Cardiac fibroblast (primary cell): ENCODE measurements at regions not wholly inside any gene's neighbourhood (a gene's known extent, or its start where the extent isn't known, plus 50 kb on each side); places are given as distances from the start of the nearest gene placed in this dataset.

Source experiments
- DNase-seq, 2 donors: peaks; one replicate each; pipeline versions ENCODE4 v3.0.0 to v3.0.0-alpha.2; 2010; ENCODE audit warnings: low read depth in 2 of 2
- H3K4me3 ChIP-seq, 2 donors: replicated peaks in 1 of 2; 1 replicate in 1 of 2; 2 replicates in 1 of 2; pipeline ENCODE4 v1.5.1; 2011; ENCODE audit warnings: low read depth in 2 of 2, low read length in 2 of 2, mild to moderate bottlenecking in 2 of 2, moderate library complexity in 1 of 2
- CTCF ChIP-seq: IDR thresholded peaks from one replicate; pipeline ENCODE4 v1.5.1; 2011; ENCODE audit warnings: low read depth, mild to moderate bottlenecking, low read length, inconsistent platforms

- TF ChIP-seq CTCF, result no peak
- no peak for DNase-seq
- H3K4me3 ChIP-seq, result no peak overlapping the region
Measured at GRCh38 chr16:62105244-62105643, 69.0 kb upstream of the CDH8 start.

- no peak overlapping the region for H3K4me3 ChIP-seq
- no peak for DNase-seq
- TF ChIP-seq CTCF, result no peak
Measured at GRCh38 chr16:62102588-62102987, 66.3 kb upstream of the CDH8 start.

- DNase-seq, result no peak
- no peak for TF ChIP-seq CTCF
- H3K4me3 ChIP-seq, result no peak overlapping the region
Measured at GRCh38 chr16:62100651-62101050, 64.4 kb upstream of the CDH8 start.

- TF ChIP-seq CTCF, result no peak
- no peak for DNase-seq
- H3K4me3 ChIP-seq, result no peak overlapping the region
Measured at GRCh38 chr16:62089715-62090114, 53.5 kb upstream of the CDH8 start.

GRCh38 chr16:62088731-62089410 lies 52.6 kb upstream of the CDH8 start:
- no peak for TF ChIP-seq CTCF
- DNase-seq, result no peak

More at GRCh38 chr16:62088731-62089410, 52.6 kb upstream of the CDH8 start:
- H3K4me3 ChIP-seq, result no peak overlapping the region
